Kasumi-1 (cell line): ENCODE measurements at regions not wholly inside any gene's neighbourhood (a gene's known extent, or its start where the extent isn't known, plus 50 kb on each side); places are given as distances from the start of the nearest gene placed in this dataset.

ENCODE experiments used
- DNase-seq, 2 experiments: peaks; one replicate each; lab custom pipeline; 2025; lab: John Stamatoyannopoulos, UW

GRCh38 chr1:3954170-3955169 lies 54.4 kb upstream of the C1orf174 start:
- no peak for DNase-seq

- no peak for DNase-seq
Observed at GRCh38 chr1:3955196-3955772, 55.2 kb upstream of the C1orf174 start.

GRCh38 chr1:3956527-3957170 lies 56.6 kb upstream of the C1orf174 start:
- no peak for DNase-seq

- no peak for DNase-seq
Observed at GRCh38 chr1:3959361-3959760, 59.3 kb upstream of the C1orf174 start.

- no peak for DNase-seq
Observed at GRCh38 chr1:3963554-3963953, 63.5 kb upstream of the C1orf174 start.

- no peak for DNase-seq
Observed at GRCh38 chr1:3965693-3966092, 65.6 kb upstream of the C1orf174 start.

GRCh38 chr1:3968851-3969250 lies 68.8 kb upstream of the C1orf174 start:
- DNase-seq = no peak

GRCh38 chr1:3971981-3972380 lies 71.9 kb upstream of the C1orf174 start:
- DNase-seq = no peak

- no peak for DNase-seq
Observed at GRCh38 chr1:3975903-3976630, 76.0 kb upstream of the C1orf174 start.

GRCh38 chr1:3976821-3977220 lies 76.7 kb upstream of the C1orf174 start:
- DNase-seq = no peak

GRCh38 chr1:3978196-3978989 lies 78.3 kb upstream of the C1orf174 start:
- no peak for DNase-seq

- no peak for DNase-seq
Observed at GRCh38 chr1:3978990-3979325, 78.9 kb upstream of the C1orf174 start.

- no peak for DNase-seq
Observed at GRCh38 chr1:3981261-3981660, 81.2 kb upstream of the C1orf174 start.

- no peak for DNase-seq
Observed at GRCh38 chr1:3981746-3982505, 81.9 kb upstream of the C1orf174 start.

- DNase-seq = no peak
Observed at GRCh38 chr1:3983181-3983580, 83.1 kb upstream of the C1orf174 start.

- no peak for DNase-seq
Observed at GRCh38 chr1:3984586-3984985, 84.5 kb upstream of the C1orf174 start.

- no peak for DNase-seq
Observed at GRCh38 chr1:3986686-3987218, 86.7 kb upstream of the C1orf174 start.

GRCh38 chr1:3987669-3988235 lies 87.7 kb upstream of the C1orf174 start:
- no peak for DNase-seq

- DNase-seq = no peak
Observed at GRCh38 chr1:3988431-3988830, 88.4 kb upstream of the C1orf174 start.

- DNase-seq = no peak
Observed at GRCh38 chr1:3989465-3989864, 89.4 kb upstream of the C1orf174 start.
